GM12892 (cell line): ENCODE measurements at regions not wholly inside any gene's neighbourhood (a gene's known extent, or its start where the extent isn't known, plus 50 kb on each side); places are given as distances from the start of the nearest gene placed in this dataset.

Experiments used
- POLR2A ChIP-seq: IDR thresholded peaks from 2 replicates; pipeline ENCODE4 v1.6.1; 2011; ENCODE audit warnings: low read depth, low read length, control low read depth
- POLR2AphosphoS5 ChIP-seq: IDR thresholded peaks from 2 replicates; pipeline ENCODE4 v1.6.1; 2011; ENCODE audit warnings: low read depth, low read length, control low read depth
- TAF1 ChIP-seq: IDR thresholded peaks from 2 replicates; pipeline ENCODE4 v1.6.1; 2011; ENCODE audit warnings: low read depth, mild to moderate bottlenecking, control low read depth, low read length, borderline replicate concordance

DNA sequence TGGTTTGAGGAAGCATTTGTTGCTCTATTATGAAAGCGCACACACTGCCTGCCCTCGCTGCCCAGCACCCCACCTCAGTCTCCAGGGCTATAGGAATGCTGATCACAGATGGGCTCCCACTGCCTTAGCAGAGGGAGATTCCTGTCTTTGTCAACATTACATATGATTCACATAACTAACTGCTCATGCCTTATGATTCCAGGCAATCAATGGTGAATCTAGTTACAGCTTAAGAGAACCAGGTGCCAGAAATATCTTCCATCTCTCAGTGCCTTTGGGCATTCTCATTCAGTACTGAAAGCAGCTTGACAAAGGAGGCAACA, 458.9 kb upstream of the C9orf72 start:
- no peak for TF ChIP-seq POLR2A
- TF ChIP-seq TAF1: no peak
- TF ChIP-seq POLR2AphosphoS5: no peak
